HUDEP-2 (cell line): ENCODE measurements at regions not wholly inside any gene's neighbourhood (a gene's known extent, or its start where the extent isn't known, plus 50 kb on each side); places are given as distances from the start of the nearest gene placed in this dataset.
"Not testable (repeated sequence)": the region's sequence is repeated elsewhere in the genome, so short reads cannot be mapped to it uniquely, and the experiment has no call there.

Source experiments
- DNase-seq, 76 experiments: peaks; one replicate each; lab custom pipeline; 2025; ENCODE audit not compliant: unreplicated experiment in 76 of 76; lab: John Stamatoyannopoulos, UW

DNA sequence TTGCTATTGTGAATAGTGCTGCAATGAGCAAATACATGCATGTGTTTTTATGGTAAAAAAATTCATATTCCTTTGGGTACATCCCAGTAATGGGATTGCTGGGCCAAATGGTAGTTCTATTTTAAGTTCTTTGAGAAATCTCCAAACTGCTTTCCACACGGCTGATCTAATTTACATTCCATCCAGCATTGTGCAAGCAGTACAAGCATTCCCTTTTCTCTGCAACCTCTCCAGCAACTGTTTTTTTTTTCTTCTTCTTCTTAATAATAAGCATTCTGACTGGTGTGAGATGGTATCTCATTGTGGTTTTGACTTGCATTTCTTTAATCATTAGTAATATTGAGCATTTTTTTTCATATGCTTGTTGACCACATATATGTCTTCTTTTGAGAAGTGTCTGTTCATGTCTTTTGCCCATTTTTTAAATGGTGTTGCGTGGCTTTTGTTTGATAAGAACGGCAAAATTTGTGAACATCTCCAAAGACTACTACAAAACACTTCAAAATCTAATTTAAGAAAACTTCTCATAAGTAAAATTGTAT is 136.1 kb upstream of the MYO3A start:
- DNase-seq = no peak

GRCh38 chr10:25804505-25804904 is 129.5 kb upstream of the MYO3A start:
- DNase-seq = no peak

DNA sequence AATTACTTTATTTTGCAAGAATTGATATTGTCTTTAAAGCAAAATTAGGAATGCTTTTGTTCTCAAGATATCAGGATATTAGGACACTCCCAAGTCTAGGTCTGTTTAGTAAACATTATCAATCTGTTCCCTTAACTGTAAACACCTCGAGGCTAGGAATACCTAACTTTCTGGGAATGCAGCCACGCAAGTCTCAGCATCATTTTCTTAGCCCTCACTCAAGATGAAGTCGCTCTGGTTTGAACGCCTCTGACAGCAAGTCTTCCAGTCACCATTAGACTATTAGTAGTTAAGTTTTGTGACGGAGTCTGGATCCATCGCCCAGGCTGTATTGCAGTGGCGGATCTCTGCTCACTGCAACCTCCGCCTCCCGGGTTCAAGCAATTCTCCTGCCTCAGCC is 128.0 kb upstream of the MYO3A start:
- no peak for DNase-seq

DNA sequence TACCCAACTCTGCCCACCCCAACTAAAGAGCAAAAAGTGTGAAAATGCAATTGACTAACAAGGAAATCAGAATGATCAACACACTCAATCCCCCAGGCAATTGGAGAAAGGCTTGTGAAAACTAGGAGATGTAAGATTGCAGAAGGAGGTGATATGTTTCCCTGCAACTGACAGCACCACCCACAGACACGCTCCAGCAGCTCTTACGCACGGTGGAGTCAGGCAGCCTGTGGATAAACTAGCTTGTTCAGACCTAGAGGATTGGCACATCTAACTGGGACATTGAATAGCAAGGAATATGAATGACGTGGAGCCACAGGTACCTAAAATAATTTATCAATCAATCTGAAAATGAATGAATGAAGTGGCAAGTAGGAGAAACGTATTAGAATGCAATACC is 125.7 kb upstream of the MYO3A start:
- DNase-seq = no peak

- DNase-seq = no peak
These were observed 122.9 kb upstream of the MYO3A start for GRCh38 chr10:25811052-25811685.

DNA sequence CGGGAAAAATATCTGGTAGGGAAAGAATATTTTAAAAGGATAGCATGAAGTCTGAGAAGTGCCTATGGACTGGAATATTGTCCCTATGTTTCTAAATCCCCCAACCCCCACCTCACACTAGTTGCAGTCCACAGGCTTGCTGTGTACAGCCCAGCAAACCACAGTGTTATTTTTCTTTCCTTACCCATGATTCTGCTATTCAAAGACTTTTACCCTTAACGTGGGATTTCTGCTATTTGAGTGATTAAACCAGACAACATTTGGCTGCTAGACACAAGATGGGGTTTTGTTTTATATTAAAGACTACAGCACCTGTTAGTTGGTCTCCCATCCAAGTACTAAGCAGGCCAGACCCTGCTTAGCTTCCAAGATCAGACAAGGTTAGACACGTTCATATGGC is 120.5 kb upstream of the MYO3A start:
- no peak for DNase-seq

- DNase-seq = no peak
These were observed 118.8 kb upstream of the MYO3A start for GRCh38 chr10:25815236-25815635.

GRCh38 chr10:25815999-25816768 is 117.8 kb upstream of the MYO3A start:
- no peak for DNase-seq

DNA sequence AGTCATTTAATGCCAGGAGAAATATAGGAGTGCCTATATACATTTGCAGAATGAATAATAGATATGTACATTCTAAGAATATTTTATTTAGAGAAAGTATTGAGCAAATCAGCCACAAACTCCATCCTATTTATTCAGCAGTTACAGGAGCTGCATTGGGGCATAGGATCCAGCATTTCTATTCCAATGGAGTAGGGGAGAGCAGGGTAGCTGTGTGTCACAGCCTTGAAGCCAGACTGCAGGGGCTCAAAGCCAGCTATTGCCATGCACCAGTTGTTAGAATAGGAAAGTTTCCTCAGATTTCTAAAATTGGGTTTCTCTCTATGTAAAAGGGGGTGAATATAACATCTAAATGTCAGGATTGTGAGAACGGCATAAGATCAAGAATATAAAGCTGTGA is 116.8 kb upstream of the MYO3A start:
- no peak for DNase-seq

DNA sequence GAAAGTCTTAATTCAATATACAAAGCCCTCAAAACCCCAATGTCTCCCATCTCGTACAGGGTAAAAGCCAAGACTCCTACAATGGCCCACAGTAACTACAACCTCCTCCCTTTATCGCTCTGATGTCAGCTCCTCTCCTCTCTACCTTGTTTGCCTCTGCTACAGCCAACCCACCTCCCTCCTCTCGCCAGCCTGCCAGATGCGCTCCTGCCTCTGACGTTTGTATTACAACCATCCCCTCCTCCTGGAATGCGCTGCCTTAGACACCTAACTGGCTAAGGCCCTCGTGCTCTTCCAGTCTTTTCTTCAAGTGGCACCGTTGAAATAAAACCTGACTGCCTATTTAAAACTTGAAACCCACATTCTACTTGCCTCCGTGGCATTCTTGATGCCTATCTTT is 115.3 kb upstream of the MYO3A start:
- DNase-seq = no peak

- DNase-seq = no peak
These were observed 113.6 kb upstream of the MYO3A start for GRCh38 chr10:25820472-25820871.

GRCh38 chr10:25820874-25821273 is 113.2 kb upstream of the MYO3A start:
- DNase-seq = no peak

DNA sequence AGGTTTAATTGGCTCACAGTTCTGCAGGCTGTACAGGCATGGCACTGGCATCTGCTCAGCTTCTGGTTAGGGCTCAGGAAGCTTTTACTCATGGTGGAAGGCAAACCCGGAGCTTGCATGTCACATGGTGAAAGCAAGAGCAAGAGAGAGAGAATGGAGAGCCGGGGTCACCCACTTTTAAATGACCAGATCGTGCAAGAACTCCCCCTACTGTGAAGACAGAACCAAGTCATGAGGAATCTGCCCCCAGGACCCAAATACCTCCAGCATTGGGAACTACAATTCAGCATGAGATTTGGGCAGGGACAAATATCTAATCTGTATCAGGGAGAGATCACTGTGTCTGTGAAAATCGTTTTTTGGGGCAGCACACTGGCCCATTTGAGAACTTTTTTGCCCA is 110.0 kb upstream of the MYO3A start:
- no peak for DNase-seq

DNA sequence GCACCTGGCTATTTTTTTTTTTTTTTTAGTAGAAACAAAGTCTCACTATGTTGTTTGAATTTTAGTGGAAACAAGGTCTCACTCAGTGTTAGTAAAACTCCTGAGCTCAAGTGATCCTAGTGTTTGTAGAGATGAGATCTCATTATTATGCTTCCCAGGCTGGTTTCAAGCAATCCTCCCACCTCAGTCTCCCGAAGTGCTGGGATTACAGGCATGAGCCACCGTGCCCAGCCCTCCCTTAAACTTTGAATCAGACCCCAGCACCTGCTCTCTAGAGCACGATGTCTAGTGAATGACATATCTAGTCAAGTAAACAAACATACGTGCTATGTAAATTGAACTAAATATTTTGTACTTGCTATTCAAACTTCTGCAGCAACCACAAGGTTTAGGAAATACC is 105.6 kb upstream of the MYO3A start:
- no peak for DNase-seq

DNA sequence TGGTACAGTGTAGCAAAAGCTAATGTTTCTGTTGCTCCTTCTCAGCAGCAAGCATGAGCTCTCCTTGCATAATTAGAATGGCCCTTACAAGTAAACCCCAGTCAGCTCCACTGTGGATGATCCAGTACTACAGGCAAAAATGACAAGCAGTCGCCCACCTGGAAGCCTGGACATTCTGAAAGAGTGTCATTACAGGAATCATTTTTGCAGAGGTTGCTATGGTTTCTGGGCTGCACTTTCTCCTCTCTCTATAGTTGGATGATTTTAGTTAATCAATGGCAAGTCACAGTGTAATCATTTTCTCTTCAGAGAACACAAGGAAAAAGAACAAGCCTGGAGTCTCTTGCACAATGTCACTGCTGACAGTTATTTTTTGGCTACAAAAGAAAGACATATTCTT is 102.9 kb upstream of the MYO3A start:
- DNase-seq = no peak

DNA sequence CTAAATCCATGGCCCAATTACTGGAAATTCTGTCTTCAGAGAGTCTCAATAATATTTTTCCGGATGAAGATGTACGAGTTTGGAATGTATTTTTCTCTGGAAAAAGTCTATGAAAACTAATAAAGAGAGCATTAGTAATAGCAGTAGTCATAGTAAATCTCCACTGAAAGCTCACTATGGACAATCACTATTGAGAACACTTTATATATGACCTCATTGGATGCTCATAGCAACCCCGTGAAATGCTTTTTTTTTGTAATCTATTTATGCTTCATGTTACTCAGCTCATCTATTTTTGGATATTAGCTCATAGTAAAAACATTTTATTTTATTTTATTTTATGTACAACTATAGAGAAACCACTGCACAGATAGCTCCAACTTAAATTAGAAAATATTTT is 94.3 kb upstream of the MYO3A start:
- DNase-seq = no peak

DNA sequence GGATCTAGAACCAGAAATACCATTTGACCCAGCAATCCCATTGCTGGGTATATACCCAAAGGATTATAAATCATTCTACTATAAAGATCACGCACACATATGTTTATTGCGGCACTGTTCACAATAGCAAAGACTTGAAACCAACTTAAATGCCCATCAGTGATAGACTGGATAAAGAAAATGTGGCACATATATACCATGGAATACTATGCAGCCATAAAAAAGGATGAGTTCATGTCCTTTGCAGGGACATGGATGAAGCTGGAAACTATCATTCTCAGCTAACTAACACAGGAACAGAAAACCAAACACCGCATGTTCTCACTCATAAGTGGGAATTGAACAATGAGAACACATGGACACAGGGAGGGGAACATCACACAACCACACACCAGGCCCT is 93.2 kb upstream of the MYO3A start:
- DNase-seq = not testable (repeated sequence)

GRCh38 chr10:25842146-25842545 is 91.9 kb upstream of the MYO3A start:
- DNase-seq = no peak

- DNase-seq = no peak
These were observed 90.4 kb upstream of the MYO3A start for GRCh38 chr10:25843551-25844170.

- not testable (repeated sequence) for DNase-seq
These were observed 89.3 kb upstream of the MYO3A start for GRCh38 chr10:25844716-25845115.

GRCh38 chr10:25849268-25849667 is 84.8 kb upstream of the MYO3A start:
- no peak for DNase-seq

- DNase-seq = no peak
These were observed 84.0 kb upstream of the MYO3A start for GRCh38 chr10:25849988-25850387.
